Mononuclear cell (primary cell): ENCODE measurements at regions not wholly inside any gene's neighbourhood (a gene's known extent, or its start where the extent isn't known, plus 50 kb on each side); places are given as distances from the start of the nearest gene placed in this dataset.

Experiments
- H3K27me3 ChIP-seq: 2 replicates; pipeline ENCODE4 v1.6.0; 2011; ENCODE audit warnings: low read length, control low read depth; ENCODE audit not compliant: insufficient read depth
- H3K4me1 ChIP-seq: 2 replicates; pipeline ENCODE4 v1.5.1; 2011; ENCODE audit warnings: mild to moderate bottlenecking, low read length, control low read depth; ENCODE audit not compliant: insufficient read depth
- H3K4me3 ChIP-seq: 2 replicates; pipeline ENCODE4 v1.5.1; 2011; ENCODE audit warnings: mild to moderate bottlenecking, low read length, moderate library complexity
- H3K9me3 ChIP-seq: 2 replicates; pipeline ENCODE4 v1.5.1; 2011; ENCODE audit warnings: low read depth, mild to moderate bottlenecking, control low read depth, low read length

GRCh38 chr16:86138121-86139085 lies 239.4 kb downstream of the IRF8 start:
- H3K27me3 ChIP-seq, result no peaks in the 10 kb centered on the region
- no peak overlapping the region for H3K4me3 ChIP-seq
- no peaks in the 10 kb centered on the region for H3K9me3 ChIP-seq
- no peaks in the 10 kb centered on the region for H3K4me1 ChIP-seq

GRCh38 chr16:86142801-86143236 lies 243.9 kb downstream of the IRF8 start:
- Histone ChIP-seq H3K9me3 (no peaks in the 10 kb centered on the region), H3K4me3 (no peak overlapping the region), H3K27me3 (peaks cover under 1% of the 10 kb centered on the region), H3K4me1 (no peaks in the 10 kb centered on the region)

DNA sequence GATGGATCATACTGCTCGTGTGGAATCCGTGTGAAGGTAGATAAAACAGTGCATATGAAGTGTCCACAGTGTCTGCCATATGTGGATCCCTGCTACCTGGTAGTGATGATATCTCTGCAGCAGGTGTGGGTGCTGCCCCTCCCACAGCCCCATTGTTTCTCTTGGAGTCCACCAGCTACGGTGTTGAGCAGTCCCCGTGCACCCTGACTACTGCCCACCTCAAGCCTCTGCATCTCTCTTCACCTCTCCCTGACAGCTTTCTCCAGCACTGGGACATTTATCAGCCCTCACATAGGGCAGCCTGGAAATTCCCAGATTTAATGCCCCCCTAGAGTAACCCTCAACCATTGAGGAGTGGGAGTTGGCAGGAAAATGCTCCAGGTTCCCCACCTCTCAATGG lies 244.7 kb downstream of the IRF8 start:
- Histone ChIP-seq H3K9me3 (no peaks in the 10 kb centered on the region), H3K4me3 (no peak overlapping the region), H3K27me3 (peaks cover 3% of the 10 kb centered on the region), H3K4me1 (no peaks in the 10 kb centered on the region)

DNA sequence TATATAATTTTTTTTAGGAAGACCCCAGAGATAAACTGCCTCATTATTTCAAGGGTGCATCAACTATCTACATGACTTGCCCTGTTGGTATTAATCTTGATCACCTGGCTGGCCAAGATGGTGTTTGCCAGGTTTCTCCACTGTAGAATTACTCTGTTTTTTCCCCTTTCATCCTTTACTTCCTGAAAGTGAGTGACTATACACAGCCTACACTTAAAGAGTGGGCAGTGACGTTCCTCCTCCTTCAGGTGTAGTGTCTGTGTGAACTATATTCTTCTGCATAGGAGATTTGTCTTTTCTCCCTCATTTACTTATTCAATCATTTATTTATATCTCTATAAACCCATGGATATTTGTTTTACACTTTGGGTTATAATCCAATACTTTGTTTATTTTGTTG lies 246.7 kb downstream of the IRF8 start:
- H3K4me3 ChIP-seq, result no peak overlapping the region
- peaks cover 3% of the 10 kb centered on the region for H3K27me3 ChIP-seq
- H3K9me3 ChIP-seq, result no peaks in the 10 kb centered on the region
- no peaks in the 10 kb centered on the region for H3K4me1 ChIP-seq

GRCh38 chr16:86150641-86151238 lies 251.8 kb downstream of the IRF8 start:
- H3K27me3 ChIP-seq, result peaks cover 3% of the 10 kb centered on the region
- H3K9me3 ChIP-seq, result no peaks in the 10 kb centered on the region
- no peaks in the 10 kb centered on the region for H3K4me1 ChIP-seq
- no peak overlapping the region for H3K4me3 ChIP-seq

- H3K4me1 ChIP-seq, result no peaks in the 10 kb centered on the region
- H3K4me3 ChIP-seq, result no peak overlapping the region
- H3K9me3 ChIP-seq, result no peaks in the 10 kb centered on the region
- peaks cover 3% of the 10 kb centered on the region for H3K27me3 ChIP-seq
Observed at GRCh38 chr16:86151239-86151851, 252.4 kb downstream of the IRF8 start.

GRCh38 chr16:86156155-86156554 lies 257.2 kb downstream of the IRF8 start:
- no peaks in the 10 kb centered on the region for H3K9me3 ChIP-seq
- H3K27me3 ChIP-seq, result peaks cover 4% of the 10 kb centered on the region
- H3K4me1 ChIP-seq, result no peaks in the 10 kb centered on the region
- no peak overlapping the region for H3K4me3 ChIP-seq

GRCh38 chr16:86157616-86158247 lies 258.8 kb downstream of the IRF8 start:
- H3K4me1 ChIP-seq, result no peaks in the 10 kb centered on the region
- peaks cover 4% of the 10 kb centered on the region for H3K27me3 ChIP-seq
- H3K4me3 ChIP-seq, result no peak overlapping the region
- H3K9me3 ChIP-seq, result no peaks in the 10 kb centered on the region

DNA sequence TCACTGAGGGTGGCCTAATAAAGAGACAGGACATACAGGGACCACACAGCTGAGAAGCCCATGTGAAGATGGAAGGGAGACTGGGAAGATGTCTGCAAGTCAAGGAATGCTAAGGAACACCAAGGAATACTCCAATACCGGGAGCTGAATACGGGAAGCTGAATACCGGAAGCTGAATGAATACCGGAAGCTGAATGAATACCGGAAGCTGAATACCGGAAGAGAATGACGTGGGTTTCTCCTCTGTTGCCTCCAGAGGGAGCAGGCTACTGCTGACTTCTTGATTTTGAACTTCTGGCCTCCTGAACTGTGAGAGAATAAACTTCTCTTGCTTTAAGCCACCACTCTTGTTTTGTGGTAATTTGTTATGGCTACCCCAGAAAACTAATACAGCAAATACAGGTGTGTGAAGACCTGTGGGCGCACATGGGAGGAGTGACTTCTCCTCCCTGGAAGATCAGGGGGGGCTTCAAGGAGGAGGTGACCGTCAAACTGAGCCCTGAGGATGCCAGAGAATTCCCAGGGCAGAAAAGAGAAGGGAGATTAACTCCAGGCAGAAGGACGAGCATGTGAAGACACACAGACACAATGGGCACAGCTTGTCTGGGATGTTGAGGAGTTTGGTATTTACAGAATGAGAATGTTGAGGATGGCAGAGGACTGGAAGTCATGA lies 259.9 kb downstream of the IRF8 start:
- Histone ChIP-seq H3K4me3 (no peak overlapping the region), H3K27me3 (peaks cover 4% of the 10 kb centered on the region), H3K9me3 (no peaks in the 10 kb centered on the region), H3K4me1 (no peaks in the 10 kb centered on the region)

- no peaks in the 10 kb centered on the region for H3K27me3 ChIP-seq
- no peaks in the 10 kb centered on the region for H3K9me3 ChIP-seq
- no peaks in the 10 kb centered on the region for H3K4me1 ChIP-seq
- no peak overlapping the region for H3K4me3 ChIP-seq
Observed at GRCh38 chr16:86165479-86165878, 266.5 kb downstream of the IRF8 start.

- no peak overlapping the region for H3K4me3 ChIP-seq
Observed at GRCh38 chr16:86166414-86166813, 267.5 kb downstream of the IRF8 start.

DNA sequence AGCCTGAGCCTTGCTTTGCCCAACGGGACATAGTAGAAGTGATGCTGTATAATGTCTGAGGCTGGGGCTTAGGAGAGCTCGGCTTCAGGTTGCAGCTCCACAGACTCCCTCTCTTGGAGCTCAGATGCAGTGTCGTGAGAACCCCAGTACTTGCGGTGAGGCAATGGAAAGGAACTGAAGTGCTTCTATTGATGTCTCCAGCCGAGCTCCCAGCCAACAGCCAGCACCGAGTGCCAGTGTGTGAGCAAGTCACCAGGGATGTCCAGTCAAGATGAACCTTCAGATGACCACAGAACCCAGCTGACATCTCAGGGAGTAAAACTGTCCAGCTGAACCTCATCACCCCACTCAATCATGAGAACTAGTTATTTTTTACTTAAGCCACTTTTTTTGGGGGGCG lies 268.1 kb downstream of the IRF8 start:
- Histone ChIP-seq H3K9me3 (no peaks in the 10 kb centered on the region), H3K27me3 (no peaks in the 10 kb centered on the region), H3K4me3 (no peak overlapping the region), H3K4me1 (no peaks in the 10 kb centered on the region)

More at GRCh38 chr16:86166414-86166813, 267.5 kb downstream of the IRF8 start:
- Histone ChIP-seq H3K9me3 (no peaks in the 10 kb centered on the region), H3K27me3 (no peaks in the 10 kb centered on the region), H3K4me1 (no peaks in the 10 kb centered on the region)

- Histone ChIP-seq H3K9me3 (no peaks in the 10 kb centered on the region), H3K4me1 (no peaks in the 10 kb centered on the region), H3K4me3 (no peak overlapping the region), H3K27me3 (peaks cover 6% of the 10 kb centered on the region)
Observed at GRCh38 chr16:86170720-86171119, 271.8 kb downstream of the IRF8 start.

GRCh38 chr16:86171329-86171728 lies 272.4 kb downstream of the IRF8 start:
- H3K4me3 ChIP-seq, result no peak overlapping the region
- no peaks in the 10 kb centered on the region for H3K4me1 ChIP-seq
- H3K27me3 ChIP-seq, result peaks cover 6% of the 10 kb centered on the region
- H3K9me3 ChIP-seq, result no peaks in the 10 kb centered on the region
